LHCN-M2 (cell line): ENCODE measurements at regions not wholly inside any gene's neighbourhood (a gene's known extent, or its start where the extent isn't known, plus 50 kb on each side); places are given as distances from the start of the nearest gene placed in this dataset.
A peak's percentile ranks its signal among the peaks of the same experiment; 100 is the strongest.

Experiments
- DNase-seq: peaks from one replicate; pipeline ENCODE4 v3.0.0-alpha.2; 2012; ENCODE audit warnings: low read depth

DNA sequence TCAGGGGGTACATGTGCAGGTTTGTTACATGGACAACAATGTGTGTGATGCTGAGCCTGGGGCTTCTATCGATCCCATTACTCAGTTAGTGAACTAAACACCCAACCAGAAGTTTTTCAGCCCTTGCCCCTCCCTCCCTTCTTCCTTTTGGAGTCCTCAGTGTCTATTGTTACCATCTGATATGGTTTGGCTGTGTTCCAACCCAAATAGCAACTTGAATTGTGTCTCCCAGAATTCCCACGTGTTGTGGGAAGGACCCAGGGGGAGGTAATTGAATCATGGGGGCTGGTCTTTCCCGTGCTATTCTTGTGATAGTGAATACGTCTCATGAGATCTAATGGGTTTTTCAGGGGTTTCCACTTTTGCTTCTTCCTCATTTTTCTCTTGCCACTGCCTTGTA, 186.3 kb downstream of the AEBP2 start:
- DNase-seq: peak; percentile 28

DNA sequence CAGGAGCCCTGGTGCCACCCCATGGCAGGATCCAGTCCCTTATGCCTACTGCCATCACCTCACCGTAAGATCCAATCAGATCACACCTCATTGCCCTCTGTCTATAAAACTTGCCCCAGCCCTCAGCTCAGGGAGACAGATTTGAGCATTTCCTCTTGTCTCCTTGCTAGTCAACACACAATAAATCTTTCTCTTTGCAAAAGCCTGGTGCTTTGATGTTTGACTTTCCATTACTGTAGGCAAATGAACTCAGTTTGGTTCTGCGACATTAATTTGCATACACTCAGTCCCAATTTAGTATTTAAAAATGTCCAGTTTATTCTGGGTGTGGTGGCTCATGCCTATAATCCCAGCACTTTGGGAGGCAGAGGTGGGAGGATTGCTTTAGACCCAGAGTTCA, 188.4 kb downstream of the AEBP2 start:
- DNase-seq: no peak

DNA sequence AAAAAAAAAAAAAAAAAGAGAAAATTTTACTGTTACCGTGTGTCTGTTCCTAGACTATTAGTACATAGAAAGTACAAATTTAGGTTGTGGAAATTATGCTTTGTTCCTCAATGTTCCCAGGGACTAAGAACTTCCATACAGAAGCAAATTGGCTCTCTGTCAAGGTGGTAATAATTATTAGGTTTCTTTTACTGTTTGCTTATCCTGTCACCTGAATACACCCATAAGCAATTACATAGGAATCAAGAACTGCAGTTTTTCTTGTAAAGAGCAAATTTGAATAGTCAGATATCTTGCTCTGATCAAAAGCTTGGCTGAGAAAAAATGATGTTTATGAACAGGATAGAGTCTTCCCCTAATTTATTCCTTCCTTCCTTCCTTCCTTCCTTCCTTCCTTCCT, 191.2 kb downstream of the AEBP2 start:
- no peak for DNase-seq

DNA sequence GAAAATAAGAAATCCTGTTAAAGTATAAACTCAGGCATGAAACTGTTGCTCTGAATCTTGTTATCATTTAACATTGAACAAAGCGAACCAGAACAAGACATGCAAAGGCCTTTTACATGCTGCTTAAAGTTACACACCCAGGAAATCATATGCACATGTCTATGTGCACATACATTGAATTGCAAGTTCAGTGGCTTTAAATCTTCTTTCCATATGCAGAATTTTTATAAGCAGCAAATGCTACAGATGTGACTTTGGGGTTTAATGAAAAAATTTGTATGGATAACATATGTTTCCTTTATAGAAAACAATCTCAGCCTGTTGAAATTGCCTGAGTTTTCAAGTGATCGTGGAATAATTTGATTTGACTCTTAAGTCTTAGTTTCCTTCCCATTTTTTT, 193.9 kb downstream of the AEBP2 start:
- DNase-seq: no peak

DNA sequence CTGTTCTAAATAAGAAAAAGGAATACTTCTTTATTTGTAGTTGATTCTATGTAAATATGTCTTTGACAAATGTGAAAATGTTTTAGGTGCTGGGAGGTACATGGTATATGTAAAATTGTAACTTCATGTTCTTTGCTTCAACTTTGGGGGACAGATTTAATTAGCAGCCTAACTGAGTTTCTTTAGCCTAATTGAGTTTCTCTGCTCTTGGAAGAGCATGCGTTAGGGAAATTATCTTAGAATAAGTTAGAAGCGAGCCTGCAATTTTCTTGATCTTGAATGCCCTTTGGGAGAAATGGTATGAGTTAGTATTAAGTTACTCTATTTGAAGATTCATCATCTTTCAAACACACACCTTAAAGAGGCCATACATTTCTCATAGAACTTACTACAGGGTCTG, 194.3 kb downstream of the AEBP2 start:
- DNase-seq: no peak

DNA sequence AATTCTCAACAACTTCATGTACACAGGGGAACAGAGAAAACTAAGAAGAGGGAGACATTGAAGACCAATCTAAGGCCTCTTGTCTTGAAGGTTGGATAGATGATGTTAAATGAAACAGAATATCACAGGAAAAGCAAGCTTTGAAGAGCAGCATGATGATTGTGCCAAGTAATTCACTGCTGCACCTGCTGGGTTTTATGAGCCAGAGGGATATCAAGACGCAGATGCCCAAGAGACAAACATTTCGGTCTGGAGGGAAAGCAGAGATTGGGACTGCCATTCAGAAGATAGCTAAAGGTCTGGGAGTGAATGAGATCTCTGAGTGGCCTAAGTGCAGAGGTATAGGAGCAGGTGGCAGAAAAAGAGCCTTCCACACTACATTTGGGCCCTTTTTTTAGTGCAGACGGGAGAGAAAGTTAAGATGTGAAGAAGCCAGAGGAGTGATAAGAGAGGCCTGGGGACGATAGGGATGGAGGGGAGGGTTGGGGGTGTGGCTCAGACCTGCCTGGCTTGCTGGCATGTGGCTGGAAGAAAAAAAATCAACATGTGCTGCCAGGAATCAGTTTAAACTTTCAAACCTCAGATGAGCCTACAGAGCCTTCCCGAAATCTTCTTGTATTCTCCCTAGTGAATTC, 200.6 kb downstream of the AEBP2 start:
- no peak for DNase-seq

DNA sequence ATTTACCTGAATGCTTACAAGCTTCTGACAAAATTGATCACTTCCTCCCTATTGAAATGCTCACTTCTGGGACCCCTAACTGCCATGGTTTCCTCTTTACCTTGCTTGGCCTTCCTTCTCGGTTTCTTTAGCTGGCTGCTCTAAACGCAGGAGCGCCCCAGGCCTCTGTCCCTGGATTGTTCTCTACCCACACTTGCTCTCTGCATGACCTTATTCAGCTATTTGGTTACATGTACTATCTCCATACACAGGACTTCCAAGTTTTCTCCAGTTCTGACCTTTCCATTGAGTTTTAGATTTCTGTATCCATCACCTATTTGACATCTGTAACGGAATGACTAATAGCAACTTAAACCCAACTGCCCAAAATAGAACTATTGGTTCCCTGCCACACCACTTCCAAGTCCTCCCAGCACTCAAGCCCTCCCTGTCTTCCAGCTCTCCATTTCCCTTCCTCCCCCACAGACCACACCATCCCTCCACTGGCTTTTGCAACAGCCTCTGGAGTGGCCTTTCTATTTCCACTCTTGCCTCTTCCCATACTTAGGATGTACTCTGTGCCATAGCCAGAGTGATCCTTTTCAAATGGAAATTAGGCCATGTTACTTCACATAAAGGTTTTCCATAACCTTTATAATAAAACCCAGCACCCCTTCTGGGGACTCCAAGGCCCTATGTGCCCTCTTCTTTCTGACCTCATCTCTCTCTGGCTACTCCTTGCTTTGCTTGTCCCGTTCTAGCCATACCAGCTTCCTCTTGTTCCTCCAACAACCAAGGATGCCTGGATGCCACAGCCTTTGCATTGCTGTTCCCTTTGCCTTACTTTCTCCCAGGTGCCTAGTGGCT, 202.2 kb downstream of the AEBP2 start:
- DNase-seq: no peak

DNA sequence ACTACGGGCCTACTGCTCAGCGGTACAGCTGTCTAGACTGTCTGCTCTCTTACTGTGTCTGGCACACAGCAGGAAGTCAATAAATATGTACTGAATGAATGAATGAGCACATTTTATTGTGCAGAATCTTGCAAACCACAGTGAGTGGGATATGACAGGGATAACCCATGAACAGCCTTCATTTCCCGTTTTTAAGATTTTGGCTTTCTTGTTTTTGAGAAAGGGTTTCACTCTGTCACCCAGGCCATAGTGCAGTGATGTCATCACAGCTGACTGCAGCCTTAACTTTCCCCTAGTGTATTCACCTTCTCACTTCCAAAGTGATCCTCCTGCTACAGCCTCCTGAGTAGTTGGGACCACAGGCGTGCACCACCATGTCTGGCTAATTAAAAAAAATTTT, 203.1 kb downstream of the AEBP2 start:
- DNase-seq: no peak

DNA sequence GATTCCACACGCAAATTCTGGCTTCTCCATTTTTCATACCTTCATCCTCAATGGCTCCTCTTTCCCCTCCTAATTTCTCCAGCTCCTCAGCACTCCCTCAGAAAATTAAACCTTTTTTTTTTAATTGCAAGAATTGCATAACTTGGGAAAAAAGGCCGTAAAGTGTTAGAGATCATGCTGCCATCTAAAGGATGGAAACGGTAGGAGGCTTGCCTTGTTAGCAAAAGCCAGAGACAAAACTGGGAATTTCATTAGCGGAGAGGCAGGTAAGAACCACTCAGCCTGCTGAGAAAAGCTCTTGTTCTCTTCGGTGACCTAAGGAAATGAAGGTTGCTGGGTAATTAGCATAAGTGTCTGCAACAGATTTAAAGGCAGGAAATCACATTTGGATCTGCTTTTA, 204.3 kb downstream of the AEBP2 start:
- peak; percentile 29 for DNase-seq

DNA sequence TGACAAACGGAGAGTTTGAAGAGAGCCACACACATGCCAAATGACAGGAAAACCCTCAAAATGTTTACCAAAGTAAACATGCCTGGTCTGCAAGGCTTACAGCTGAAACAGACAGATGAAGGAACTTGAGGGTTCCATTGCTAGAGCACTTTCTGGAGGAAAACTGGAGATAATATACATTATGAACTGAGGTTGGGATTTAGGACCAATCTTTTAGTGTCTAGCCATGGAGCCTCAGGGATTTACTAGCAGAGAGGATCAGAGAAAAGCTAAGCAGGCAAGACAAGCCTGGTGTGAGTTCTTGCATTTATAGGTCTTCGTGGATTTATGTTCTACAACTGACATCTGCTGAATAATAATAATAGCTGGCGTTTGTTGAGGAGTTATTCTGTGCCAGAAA, 205.3 kb downstream of the AEBP2 start:
- no peak for DNase-seq

DNA sequence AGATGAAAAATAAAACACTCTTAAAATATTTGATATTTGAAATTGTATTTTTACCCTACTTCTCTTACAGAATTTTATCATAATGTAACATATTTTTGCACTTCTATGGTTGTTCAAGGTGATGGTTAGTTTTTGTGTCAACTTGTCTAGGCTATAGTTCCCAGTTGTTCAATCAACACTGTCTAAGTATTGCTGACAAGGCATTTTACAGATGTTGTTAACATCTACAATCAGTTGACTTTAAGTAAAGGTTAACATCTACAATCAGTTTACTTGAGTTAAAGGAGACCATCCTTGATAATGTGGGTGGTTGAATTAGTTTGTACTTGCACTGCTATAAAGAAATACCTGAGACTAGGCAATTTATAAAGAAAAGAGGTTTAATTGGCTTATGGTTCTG, 206.5 kb downstream of the AEBP2 start:
- DNase-seq: no peak

DNA sequence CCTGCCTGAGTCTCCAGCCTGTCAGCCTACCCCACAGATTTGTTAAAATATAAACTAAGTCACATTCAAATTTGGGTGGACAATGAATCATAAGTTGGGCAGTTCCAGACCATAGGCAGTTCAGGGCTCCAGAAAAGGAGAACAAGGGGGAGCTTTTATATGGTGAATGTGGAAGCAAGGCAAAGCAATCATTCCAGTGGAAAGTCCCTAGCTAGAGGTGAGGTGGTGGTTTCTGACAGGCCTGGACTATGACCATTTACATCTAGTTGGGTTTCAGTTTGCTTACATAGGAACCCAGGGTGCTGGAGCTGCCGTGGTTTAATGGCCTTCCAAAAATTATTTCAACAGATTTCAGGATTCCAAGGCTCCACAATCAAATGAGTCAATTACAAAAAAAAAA, 207.3 kb downstream of the AEBP2 start:
- DNase-seq: no peak

DNA sequence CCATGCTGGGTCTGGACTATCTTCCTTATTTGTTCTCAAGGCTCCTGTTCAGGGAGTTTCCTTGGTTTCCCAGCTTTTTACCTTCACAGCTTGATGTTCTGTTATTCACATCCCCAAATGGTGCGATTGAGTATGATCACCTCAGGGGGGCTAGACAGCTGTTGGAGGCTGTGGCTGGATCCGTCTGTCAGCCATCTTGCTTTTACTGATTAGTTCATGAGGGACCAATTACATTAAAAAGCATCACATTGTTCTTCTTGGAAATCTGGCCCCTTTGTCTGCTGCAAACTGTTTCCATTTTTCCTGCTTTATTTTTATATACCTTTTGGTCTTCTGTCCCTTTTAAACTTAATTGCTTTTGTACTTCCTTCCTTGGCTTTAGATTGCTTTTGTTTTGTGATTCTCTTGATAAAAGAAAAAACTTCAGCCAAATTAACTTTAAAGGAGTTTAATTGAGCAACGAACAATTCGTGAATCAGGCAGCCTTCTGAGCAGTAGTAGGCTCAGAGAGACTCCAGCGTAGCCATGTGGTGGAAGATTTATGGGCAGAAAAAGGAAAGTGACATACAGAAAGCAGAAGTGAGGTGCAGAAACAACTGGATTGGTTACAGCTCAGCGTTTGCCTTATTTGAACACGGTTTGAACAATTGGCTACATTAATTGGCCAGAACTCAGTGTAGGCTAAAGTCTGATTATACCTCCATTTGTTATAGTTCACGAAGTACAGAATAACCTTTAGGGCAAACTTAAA, 208.7 kb downstream of the AEBP2 start:
- DNase-seq: no peak

DNA sequence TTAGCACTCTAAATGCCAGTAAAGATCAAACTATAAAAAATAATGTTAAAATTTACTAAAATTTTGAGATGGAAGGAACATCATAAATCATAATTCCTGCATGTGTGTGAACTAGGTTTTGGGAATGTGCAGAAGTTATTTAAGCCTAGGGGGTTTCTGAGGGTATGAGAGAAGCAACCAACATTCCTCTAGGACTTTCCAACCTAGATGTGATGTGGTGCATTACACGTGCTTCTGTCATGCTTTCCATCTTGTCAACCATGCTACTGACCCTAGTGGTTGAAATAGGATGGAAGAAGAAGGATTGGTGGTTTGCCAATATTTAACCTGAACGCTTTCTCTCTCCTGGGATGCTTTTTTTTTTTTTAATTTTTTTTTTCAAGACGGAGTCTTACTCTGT, 209.3 kb downstream of the AEBP2 start:
- no peak for DNase-seq

DNA sequence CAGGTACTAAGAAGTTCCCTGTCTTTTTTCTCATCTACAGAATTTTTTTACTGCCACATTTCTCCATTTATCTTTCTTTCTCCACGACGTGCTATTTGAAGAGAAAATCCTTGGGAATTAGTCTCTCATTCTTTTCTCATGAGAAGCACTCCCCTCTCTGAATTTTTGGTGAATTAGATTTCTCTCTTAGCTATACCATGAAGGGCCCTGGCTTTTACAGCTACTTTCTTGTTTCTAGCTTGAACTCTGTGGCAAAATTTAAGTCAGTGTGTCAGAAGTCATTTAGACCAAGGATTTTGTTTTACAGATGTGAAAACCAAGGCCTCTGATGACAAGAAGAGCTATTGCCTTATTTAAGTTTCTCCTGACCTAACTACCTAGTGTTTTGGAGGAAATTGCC, 213.1 kb downstream of the AEBP2 start:
- DNase-seq: no peak

DNA sequence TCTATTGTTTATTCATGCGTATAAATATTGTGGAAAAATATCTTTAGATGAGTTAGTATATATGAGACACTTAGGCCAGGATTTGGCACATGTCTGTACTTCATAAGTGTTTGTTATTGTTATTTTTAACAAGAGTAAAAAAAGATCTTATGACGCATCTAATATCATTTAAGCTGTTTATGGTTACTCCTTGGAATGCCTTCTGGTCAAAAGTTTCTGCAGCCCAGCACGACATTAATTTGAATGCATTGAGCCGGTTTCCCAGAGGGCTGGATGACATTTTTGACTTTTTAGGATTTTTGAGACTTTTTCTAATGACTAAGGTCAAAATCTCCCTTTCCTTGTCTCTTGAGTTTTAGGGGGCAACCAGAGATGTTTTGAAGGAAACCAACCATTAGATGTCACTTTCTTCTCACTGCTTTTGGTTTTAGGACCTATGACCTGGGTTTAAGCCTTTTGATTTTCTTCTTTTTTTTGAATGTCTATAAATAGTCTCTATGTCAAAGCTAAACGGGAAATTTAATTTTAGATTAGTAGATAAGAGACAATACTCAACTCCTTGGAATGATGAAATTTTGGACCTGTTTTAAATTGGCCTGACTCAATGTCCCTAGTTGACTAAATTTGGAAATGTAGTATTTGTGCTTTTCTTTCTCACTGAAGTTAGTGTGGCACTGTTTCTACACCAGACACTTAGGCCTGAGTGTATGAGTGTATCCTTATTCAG, 215.5 kb downstream of the AEBP2 start:
- no peak for DNase-seq

DNA sequence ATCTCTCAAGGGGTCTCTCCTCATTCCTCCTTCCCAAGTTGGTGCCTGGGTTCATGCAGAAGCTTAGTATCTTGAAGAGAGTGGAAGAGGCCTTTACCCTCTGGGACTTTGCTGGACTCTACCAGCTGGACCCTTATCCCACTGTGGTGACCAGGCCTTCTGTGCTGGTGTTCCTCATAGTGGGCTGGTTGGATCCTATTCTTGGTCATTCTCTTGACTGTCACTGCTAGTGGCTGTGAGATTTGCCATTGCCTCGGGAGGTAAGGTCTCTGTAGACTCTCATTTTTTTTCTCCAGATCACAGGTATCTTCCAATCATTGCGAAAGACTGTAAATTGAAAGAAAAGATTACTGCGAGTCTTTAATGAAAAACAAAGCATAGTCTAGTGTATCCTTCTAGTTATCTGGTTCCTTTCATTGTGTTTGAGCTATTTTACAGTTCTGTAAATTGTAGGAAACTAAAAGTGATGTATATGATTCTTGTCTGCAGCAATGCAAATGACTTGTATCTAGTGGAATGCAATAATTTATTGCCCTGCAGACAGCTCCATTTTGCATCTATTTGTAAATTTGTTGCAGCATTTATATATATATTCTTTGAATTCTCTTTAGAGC, 217.9 kb downstream of the AEBP2 start:
- DNase-seq: no peak

DNA sequence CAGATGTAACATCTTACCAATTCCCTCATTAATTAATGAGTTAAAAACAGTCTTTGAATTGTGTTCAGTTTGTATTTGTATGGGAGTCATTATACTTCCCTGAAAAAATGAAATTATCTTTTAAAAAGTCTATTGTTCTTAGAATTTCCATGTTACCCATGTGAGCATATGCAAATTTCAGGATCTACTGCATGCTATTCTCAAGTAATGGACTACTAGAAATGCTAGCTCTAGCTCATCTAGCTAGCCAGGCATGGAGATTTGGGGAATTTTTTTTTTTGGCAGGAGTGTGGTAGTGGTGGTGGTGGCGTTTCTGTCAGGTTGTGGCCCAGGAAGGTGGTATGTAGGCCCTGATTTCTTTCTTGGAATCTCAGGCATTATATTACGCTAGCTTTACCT, 218.4 kb downstream of the AEBP2 start:
- no peak for DNase-seq

DNA sequence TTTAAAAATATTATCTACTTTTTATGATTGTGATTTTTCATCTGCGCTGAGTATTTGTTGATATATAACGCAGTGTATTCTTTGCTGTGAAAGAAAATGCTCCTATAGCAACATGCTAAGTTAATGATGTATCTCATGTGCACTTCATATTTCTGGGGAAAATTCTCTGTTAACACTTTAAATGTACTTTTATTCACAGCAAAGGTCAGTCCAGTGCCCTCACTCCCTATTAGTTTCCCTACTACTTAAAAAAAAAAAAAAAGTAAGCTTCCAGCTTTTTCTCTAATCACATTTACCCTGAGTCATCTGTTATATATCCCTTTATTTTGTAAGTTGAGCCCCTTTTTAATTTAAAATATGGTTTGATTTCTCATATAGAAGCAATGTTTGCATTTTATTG, 219.8 kb downstream of the AEBP2 start:
- no peak for DNase-seq

DNA sequence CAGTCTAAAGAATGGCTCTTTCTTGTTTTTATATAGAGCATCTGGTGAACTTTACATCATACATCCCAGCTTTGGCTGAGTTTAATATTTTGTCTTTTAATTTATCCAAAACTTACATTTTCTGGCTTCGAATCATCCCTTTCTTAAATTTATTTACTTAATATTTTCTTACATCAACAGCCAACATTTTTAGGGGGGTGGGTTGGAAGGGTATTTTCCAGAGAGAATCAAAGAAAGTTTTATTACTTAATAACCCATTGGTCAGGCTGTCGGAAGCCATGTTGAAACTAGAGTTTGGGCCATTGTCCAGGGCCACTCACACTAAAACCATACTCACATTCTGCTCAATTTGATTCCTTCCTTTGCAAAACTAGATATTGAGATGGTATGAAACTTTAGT, 220.2 kb downstream of the AEBP2 start:
- DNase-seq: no peak

DNA sequence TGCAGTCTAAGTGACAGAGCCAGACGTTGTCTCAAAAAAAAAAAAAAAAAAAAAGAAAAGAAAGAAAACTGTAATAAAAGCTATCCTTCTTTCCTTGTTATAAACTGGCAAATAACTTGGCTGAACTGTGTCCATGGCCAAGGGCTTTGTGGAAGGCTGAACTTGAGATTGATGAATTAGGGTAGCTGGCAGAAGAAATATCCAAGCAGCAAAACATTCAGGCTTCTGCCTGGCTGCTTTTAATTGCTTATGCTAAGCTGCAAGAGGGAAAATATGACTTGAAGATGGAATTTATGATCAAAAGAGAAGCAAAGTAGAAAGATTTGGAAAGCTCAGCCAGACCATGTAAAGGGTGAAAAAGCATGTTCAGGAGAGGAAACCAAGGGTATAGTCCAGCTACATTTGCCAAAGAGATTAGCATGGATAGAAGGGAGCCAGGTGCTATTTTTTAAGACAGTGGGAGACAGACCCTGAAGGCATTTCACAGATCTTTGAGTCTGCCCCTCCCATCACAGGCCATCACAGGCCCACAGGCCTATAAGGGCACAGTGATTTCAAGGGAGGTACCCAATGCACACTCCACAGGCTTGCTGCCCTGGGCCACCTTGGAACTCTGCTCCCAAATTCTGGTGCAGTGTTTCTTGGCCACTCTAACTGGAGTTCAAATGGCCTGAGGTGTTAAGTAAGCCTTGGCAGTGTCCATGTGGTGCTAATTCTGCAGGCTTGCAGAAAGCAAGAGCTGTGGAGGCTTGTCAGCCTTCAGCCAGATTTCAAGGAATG, 226.0 kb downstream of the AEBP2 start:
- no peak for DNase-seq
